H9 (cell line): ENCODE measurements at regions not wholly inside any gene's neighbourhood (a gene's known extent, or its start where the extent isn't known, plus 50 kb on each side); places are given as distances from the start of the nearest gene placed in this dataset.

Experiments used
- DNase-seq: peaks from one replicate; pipeline ENCODE4 v3.0.0-alpha.2; 2017
- H2AFZ ChIP-seq: one replicate; pipeline ENCODE4 v1.6.1; 2013; ENCODE audit warnings: mild to moderate bottlenecking, low read length, control low read depth, moderate library complexity
- H2AK5ac ChIP-seq: 2 replicates; pipeline ENCODE4 v1.6.1; 2013; ENCODE audit warnings: low read length, control low read depth, mixed read lengths; ENCODE audit not compliant: insufficient read length
- H2BK120ac ChIP-seq: one replicate; pipeline ENCODE4 v1.6.1; 2013; ENCODE audit warnings: low read depth, mild to moderate bottlenecking, low read length, control low read depth, inconsistent platforms; ENCODE audit not compliant: poor library complexity, severe bottlenecking
- H2BK12ac ChIP-seq: 2 replicates; pipeline ENCODE4 v1.6.1; 2013; ENCODE audit warnings: low read length, control low read depth, mixed read lengths, low read depth; ENCODE audit not compliant: insufficient read length
- H2BK15ac ChIP-seq: 2 replicates; pipeline ENCODE4 v1.6.1; 2013; ENCODE audit warnings: low read depth, low read length, control low read depth
- H2BK20ac ChIP-seq: one replicate; pipeline ENCODE4 v1.6.1; 2013; ENCODE audit warnings: low read depth, mild to moderate bottlenecking, low read length, control low read depth, inconsistent platforms; ENCODE audit not compliant: poor library complexity, severe bottlenecking
- H2BK5ac ChIP-seq: 2 replicates; pipeline ENCODE4 v1.6.1; 2013; ENCODE audit warnings: low read length, control low read depth, mixed read lengths; ENCODE audit not compliant: insufficient read length
- H3K14ac ChIP-seq: 2 replicates; pipeline ENCODE4 v1.6.1; 2013; ENCODE audit warnings: low read length, control low read depth; ENCODE audit not compliant: insufficient read depth
- H3K18ac ChIP-seq: 2 replicates; pipeline ENCODE4 v1.6.1; 2013; ENCODE audit warnings: low read depth, mild to moderate bottlenecking, mixed read lengths, low read length, control low read depth; ENCODE audit not compliant: insufficient read length
- H3K23ac ChIP-seq: 2 replicates; pipeline ENCODE4 v1.6.1; 2013; ENCODE audit warnings: low read length, control low read depth, mixed read lengths, low read depth; ENCODE audit not compliant: insufficient read length
- H3K23me2 ChIP-seq: 2 replicates; pipeline ENCODE4 v1.6.1; 2013; ENCODE audit warnings: low read depth, mild to moderate bottlenecking, mixed read lengths, low read length, control low read depth; ENCODE audit not compliant: insufficient read length, poor library complexity, severe bottlenecking
- H3K27ac ChIP-seq: 2 replicates; pipeline ENCODE4 v1.5.1; 2013; ENCODE audit warnings: low read length, control low read depth, mixed read lengths, low read depth; ENCODE audit not compliant: insufficient read length
- H3K27me3 ChIP-seq: 2 replicates; pipeline ENCODE4 v1.6.1; 2013; ENCODE audit warnings: low read length, control low read depth, inconsistent platforms; ENCODE audit not compliant: insufficient read depth
- H3K4ac ChIP-seq: 2 replicates; pipeline ENCODE4 v1.6.1; 2013; ENCODE audit warnings: low read depth, mild to moderate bottlenecking, control low read depth, inconsistent platforms, low read length, moderate library complexity
- H3K4me1 ChIP-seq: 2 replicates; pipeline ENCODE4 v1.6.1; 2013; ENCODE audit warnings: low read length, control low read depth, inconsistent platforms; ENCODE audit not compliant: insufficient read depth
- H3K4me2 ChIP-seq: 2 replicates; pipeline ENCODE4 v1.6.1; 2013; ENCODE audit warnings: low read length, control low read depth, mixed read lengths; ENCODE audit not compliant: insufficient read length, insufficient read depth
- H3K56ac ChIP-seq: 2 replicates; pipeline ENCODE4 v1.6.1; 2013; ENCODE audit warnings: low read depth, mild to moderate bottlenecking, mixed read lengths, low read length, control low read depth; ENCODE audit not compliant: insufficient read length
- H3K79me1 ChIP-seq: 2 replicates; pipeline ENCODE4 v1.6.1; 2013; ENCODE audit warnings: low read depth, mild to moderate bottlenecking, moderate library complexity, low read length, control low read depth, inconsistent platforms; ENCODE audit not compliant: insufficient read depth, poor library complexity, severe bottlenecking
- H3K79me2 ChIP-seq: 2 replicates; pipeline ENCODE4 v1.6.1; 2013; ENCODE audit warnings: low read length, control low read depth, inconsistent platforms; ENCODE audit not compliant: insufficient read depth
- H3K9ac ChIP-seq: 2 replicates; pipeline ENCODE4 v1.6.1; 2013; ENCODE audit warnings: low read length, control low read depth, mixed read lengths; ENCODE audit not compliant: insufficient read length; ENCODE audit errors: extremely low read depth
- H3K9me3 ChIP-seq: one replicate; pipeline ENCODE4 v1.6.1; 2013; ENCODE audit warnings: low read depth, low read length, inconsistent platforms; ENCODE audit not compliant: control insufficient read depth
- H3T11ph ChIP-seq: one replicate; pipeline ENCODE4 v1.6.1; 2013; ENCODE audit warnings: mild to moderate bottlenecking, low read length, control low read depth, inconsistent platforms
- H4K20me1 ChIP-seq: one replicate; pipeline ENCODE4 v1.6.1; 2013; ENCODE audit not compliant: control insufficient read depth, insufficient read length, insufficient read depth
- H4K5ac ChIP-seq: 2 replicates; pipeline ENCODE4 v1.6.1; 2013; ENCODE audit warnings: low read depth, mild to moderate bottlenecking, mixed read lengths, low read length, control low read depth; ENCODE audit not compliant: insufficient read length
- H4K8ac ChIP-seq: replicated peaks from 2 replicates; pipeline ENCODE4 v1.6.1; 2013; ENCODE audit warnings: low read length, control low read depth, mixed read lengths, low read depth; ENCODE audit not compliant: insufficient read length
- H4K91ac ChIP-seq: 2 replicates; pipeline ENCODE4 v1.6.1; 2013; ENCODE audit warnings: low read depth, mild to moderate bottlenecking, moderate library complexity, mixed read lengths, low read length, control low read depth; ENCODE audit not compliant: insufficient read length
- H3K27ac Mint-ChIP-seq, 3 experiments: 2 replicates in 2 of 3; 3 replicates in 1 of 3; pipeline ENCODE4 v1.8.0; 2020 to 2021; ENCODE audit warnings: mixed read lengths in 3 of 3, mild to moderate bottlenecking in 1 of 3, moderate library complexity in 1 of 3
- H3K27me3 Mint-ChIP-seq: 2 replicates; pipeline ENCODE4 v1.8.0; 2021; ENCODE audit warnings: low read depth, mild to moderate bottlenecking, moderate library complexity, mixed read lengths
- H3K36me3 Mint-ChIP-seq, 3 experiments: 2 replicates in 2 of 3; 3 replicates in 1 of 3; pipeline ENCODE4 v1.8.0; 2020 to 2021; ENCODE audit warnings: low read depth in 3 of 3, mixed read lengths in 3 of 3; ENCODE audit not compliant: insufficient read depth in 1 of 3
- H3K4me1 Mint-ChIP-seq, 2 experiments: 2 replicates each; pipeline ENCODE4 v1.8.0; 2020; ENCODE audit warnings: mixed read lengths in 2 of 2
- H3K4me3 Mint-ChIP-seq, 2 experiments: 2 replicates in 1 of 2; 3 replicates in 1 of 2; pipeline ENCODE4 v1.8.0; 2020 to 2021; ENCODE audit warnings: mild to moderate bottlenecking in 2 of 2, mixed read lengths in 2 of 2, moderate library complexity in 1 of 2
- H3K9me3 Mint-ChIP-seq, 2 experiments: 2 replicates in 1 of 2; 3 replicates in 1 of 2; pipeline ENCODE4 v1.8.0; 2020; ENCODE audit warnings: mild to moderate bottlenecking in 2 of 2, mixed read lengths in 2 of 2, moderate library complexity in 1 of 2
- WGBS: extraction: QIAGEN DNeasy Blood & Tissue Kit; methylation state at CpG from one replicate; pipeline ENCODE4 v1.1.7; 2013; ENCODE audit warnings: missing lambda C conversion rate, low lambda C conversion rate, mixed read lengths; ENCODE audit not compliant: insufficient read length; ENCODE audit errors: extremely low coverage; 5-methylcytosine and 5-hydroxymethylcytosine counted together
- TF ChIP-seq, protein P1 (sequence below): fragments of 200-600 bp; sonication (generic); conservative IDR thresholded peaks from 3 replicates; pipeline ENCODE4 v1.8.0; 2021; ENCODE audit warnings: antibody characterized with exemption, mild to moderate bottlenecking

DNA sequence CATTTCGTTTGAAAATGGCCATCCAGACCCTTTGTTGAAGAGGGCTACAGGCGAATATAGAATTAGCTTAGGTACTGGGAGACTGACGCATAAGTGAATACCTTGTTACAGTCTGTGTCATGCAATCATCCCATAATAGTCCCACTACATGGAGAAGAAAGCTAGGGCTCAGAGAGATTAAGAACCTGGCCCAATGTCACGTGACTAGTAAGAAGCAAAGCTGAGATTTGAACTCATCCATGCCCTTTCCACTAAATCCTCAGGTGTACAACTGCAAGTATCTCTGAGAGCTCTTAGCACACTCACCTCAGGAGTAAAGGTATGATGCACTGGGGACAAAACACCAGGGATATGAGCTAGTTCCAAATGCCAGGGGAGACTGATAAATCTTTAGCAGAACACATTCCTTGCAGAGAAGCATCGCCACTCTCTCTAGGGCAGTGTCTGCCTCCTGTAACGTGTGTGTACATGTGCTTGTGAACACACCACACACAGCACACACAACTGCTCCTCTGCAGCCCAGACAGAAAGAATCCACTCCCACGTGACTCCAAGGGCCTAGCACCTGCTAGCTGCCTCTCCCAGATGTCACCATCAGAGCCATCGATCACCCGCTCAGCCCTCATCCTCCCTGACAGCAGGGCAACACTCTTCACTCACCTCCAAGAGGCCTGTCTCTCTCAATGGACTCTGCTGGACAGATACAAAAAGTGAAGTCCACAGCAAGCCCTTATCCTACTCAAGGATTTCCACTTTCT is 402.8 kb downstream of the NXPE2 start:
- no CpG with 5 or more reads among the region's 9 CpGs for WGBS
- Mint-ChIP-seq H3K9me3 (no peaks in the 10 kb centered on the region), H3K27me3 (peaks cover 39% of the 10 kb centered on the region), H3K27ac (no peak overlapping the region), H3K4me3 (no peak overlapping the region), H3K36me3 (no peaks in the 10 kb centered on the region), H3K4me1 (peaks cover 11 to 21% of the 10 kb centered on the region in 2 experiments; a peak in 3 of 4 replicates)
- Histone ChIP-seq H3K27ac (no peak overlapping the region), H3K56ac (no peak overlapping the region), H2AK5ac (no peak overlapping the region), H3K14ac (no peak overlapping the region), H3K9me3 (no peaks in the 10 kb centered on the region), H3K4ac (no peak overlapping the region), H4K91ac (no peak overlapping the region), H4K8ac (no peak overlapping the region), H2BK20ac (no peak overlapping the region), H2BK12ac (no peak overlapping the region), H3K23ac (no peak overlapping the region), H3K4me2 (no peak overlapping the region), H2BK5ac (no peak overlapping the region), H2AFZ (no peak overlapping the region), H3K18ac (no peak overlapping the region), H3K4me1 (no peaks in the 10 kb centered on the region), H2BK120ac (no peak overlapping the region), H2BK15ac (no peak overlapping the region), H3K23me2 (no peaks in the 10 kb centered on the region), H4K20me1 (no peaks in the 10 kb centered on the region), H3K79me1 (no peaks in the 10 kb centered on the region), H3K9ac (no peak overlapping the region), H3K27me3 (no peaks in the 10 kb centered on the region; the same call in 1 of the 2 replicates), H4K5ac (no peak overlapping the region), H3T11ph (no peak overlapping the region), H3K79me2 (no peaks in the 10 kb centered on the region)
- TF ChIP-seq, protein P1, sequence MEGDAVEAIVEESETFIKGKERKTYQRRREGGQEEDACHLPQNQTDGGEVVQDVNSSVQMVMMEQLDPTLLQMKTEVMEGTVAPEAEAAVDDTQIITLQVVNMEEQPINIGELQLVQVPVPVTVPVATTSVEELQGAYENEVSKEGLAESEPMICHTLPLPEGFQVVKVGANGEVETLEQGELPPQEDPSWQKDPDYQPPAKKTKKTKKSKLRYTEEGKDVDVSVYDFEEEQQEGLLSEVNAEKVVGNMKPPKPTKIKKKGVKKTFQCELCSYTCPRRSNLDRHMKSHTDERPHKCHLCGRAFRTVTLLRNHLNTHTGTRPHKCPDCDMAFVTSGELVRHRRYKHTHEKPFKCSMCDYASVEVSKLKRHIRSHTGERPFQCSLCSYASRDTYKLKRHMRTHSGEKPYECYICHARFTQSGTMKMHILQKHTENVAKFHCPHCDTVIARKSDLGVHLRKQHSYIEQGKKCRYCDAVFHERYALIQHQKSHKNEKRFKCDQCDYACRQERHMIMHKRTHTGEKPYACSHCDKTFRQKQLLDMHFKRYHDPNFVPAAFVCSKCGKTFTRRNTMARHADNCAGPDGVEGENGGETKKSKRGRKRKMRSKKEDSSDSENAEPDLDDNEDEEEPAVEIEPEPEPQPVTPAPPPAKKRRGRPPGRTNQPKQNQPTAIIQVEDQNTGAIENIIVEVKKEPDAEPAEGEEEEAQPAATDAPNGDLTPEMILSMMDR: no peak
- no peak for DNase-seq
